Activated naive CD4-positive, alpha-beta T cell treated with anti-CD3 and anti-CD28 coated beads, Interleukin-2, amount 50 U/mL, for 72 hours (primary cell): ENCODE measurements at regions not wholly inside any gene's neighbourhood (a gene's known extent, or its start where the extent isn't known, plus 50 kb on each side); places are given as distances from the start of the nearest gene placed in this dataset.
A peak's percentile ranks its signal among the peaks of the same experiment; 100 is the strongest.
"Not testable (repeated sequence)": the region's sequence is repeated elsewhere in the genome, so short reads cannot be mapped to it uniquely, and the experiment has no call there.

Experiments used
- ATAC-seq, 2 donors: fragments of 150-1000 bp; cut with Tn5 transposase; 2 replicates each; pipeline ENCODE4 v1.10.0; 2021; ENCODE audit warnings: mild to moderate bottlenecking in 2 of 2, moderate library complexity in 2 of 2
- DNase-seq, 2 donors: peaks; one replicate each; pipeline ENCODE4 v3.0.0; 2021 to 2022; ENCODE audit warnings: low spot score in 2 of 2
- H3K27ac Mint-ChIP-seq, 2 donors: one replicate each; pipeline ENCODE4 v1.8.0; 2022; ENCODE audit warnings: mild to moderate bottlenecking in 2 of 2, mixed read lengths in 2 of 2
- H3K36me3 Mint-ChIP-seq, 2 donors: one replicate each; pipeline ENCODE4 v1.8.0; 2022; ENCODE audit warnings: mixed read lengths in 2 of 2
- H3K9me3 Mint-ChIP-seq, 2 donors: one replicate each; pipeline ENCODE4 v1.8.0; 2022; ENCODE audit warnings: mixed read lengths in 2 of 2

- Mint-ChIP-seq H3K27ac (no peak overlapping the region), H3K36me3 (no peaks in the 10 kb centered on the region), H3K9me3 (peaks cover 0 to 4% of the 10 kb centered on the region in 2 donors)
- no peak for DNase-seq
- no peak for ATAC-seq
These were observed 643.0 kb upstream of the RGMB start for GRCh38 chr5:98130261-98131035.

DNA sequence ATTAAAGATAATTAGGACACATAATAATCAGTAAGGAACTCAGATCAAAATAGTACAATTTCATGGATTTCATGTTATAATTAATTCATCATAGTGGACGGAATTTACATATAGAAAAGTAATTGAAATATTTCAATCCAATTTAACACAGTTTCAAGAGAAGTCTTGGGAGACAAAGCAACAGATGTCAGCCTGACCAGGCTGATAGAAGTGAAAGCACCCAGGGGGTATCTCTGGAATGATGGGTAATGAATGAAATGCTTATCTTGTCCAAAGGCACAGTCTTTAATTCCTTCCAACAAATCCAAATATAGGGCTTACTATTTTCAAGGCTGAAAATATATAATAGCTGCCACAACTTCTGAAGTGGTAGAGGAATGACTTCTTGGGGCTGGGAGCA is 629.3 kb upstream of the RGMB start:
- Mint-ChIP-seq H3K27ac (no peak overlapping the region), H3K9me3 (no peaks in the 10 kb centered on the region), H3K36me3 (no peaks in the 10 kb centered on the region)
- ATAC-seq (no peak), DNase-seq (no peak)

DNA sequence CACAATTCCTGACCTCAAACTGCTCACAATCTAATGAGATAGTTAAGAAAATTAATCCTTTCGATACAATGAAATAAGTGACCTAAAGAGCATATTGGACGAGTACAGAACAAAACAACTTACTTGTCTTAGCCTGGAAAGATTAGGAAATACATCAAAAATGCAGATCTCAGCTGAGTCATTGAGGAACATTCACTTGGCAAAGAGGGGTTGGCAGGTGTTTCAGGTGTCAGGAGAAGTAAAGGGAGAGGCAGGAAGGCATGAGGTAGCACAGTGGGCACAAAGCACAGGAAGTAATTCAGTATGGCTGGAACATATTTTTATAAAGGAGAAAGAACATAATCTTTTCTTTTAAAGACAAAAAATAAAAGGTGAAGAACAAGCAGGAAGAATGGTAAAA is 628.8 kb upstream of the RGMB start:
- DNase-seq (no peak), ATAC-seq (no peak)
- H3K36me3 Mint-ChIP-seq = no peaks in the 10 kb centered on the region
- H3K9me3 Mint-ChIP-seq = no peaks in the 10 kb centered on the region
- H3K27ac Mint-ChIP-seq = peak overlapping the region in 1 of 2 donors; percentile 3

- H3K27ac Mint-ChIP-seq = no peak overlapping the region
- ATAC-seq = no peak
- no peaks in the 10 kb centered on the region for H3K36me3 Mint-ChIP-seq
- H3K9me3 Mint-ChIP-seq = peaks cover 0 to 3% of the 10 kb centered on the region in 2 donors
- DNase-seq = no peak
These were observed 616.1 kb upstream of the RGMB start for GRCh38 chr5:98157368-98157767.

DNA sequence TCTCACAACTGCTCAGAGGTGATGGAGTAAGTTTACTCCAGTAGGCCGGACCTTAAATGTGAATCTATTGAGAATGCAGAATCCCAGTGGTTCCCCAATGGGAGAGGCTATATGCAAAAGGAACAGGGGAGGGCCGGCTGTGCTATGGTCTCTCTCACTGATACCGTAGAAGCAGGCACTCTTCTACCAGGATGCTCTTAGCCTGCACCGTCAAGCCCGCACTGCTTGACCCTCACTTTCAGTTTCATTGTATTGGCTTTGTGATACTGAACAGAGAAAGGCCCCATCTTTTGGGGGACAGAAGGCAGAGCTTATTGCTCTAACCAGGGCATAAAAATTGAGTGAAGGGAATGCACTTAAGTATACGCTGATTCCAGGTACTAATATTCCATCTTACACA is 615.0 kb upstream of the RGMB start:
- Mint-ChIP-seq H3K27ac (no peak overlapping the region), H3K9me3 (peaks cover 0 to 3% of the 10 kb centered on the region in 2 donors), H3K36me3 (no peaks in the 10 kb centered on the region)
- ATAC-seq (no peak), DNase-seq (no peak)

DNA sequence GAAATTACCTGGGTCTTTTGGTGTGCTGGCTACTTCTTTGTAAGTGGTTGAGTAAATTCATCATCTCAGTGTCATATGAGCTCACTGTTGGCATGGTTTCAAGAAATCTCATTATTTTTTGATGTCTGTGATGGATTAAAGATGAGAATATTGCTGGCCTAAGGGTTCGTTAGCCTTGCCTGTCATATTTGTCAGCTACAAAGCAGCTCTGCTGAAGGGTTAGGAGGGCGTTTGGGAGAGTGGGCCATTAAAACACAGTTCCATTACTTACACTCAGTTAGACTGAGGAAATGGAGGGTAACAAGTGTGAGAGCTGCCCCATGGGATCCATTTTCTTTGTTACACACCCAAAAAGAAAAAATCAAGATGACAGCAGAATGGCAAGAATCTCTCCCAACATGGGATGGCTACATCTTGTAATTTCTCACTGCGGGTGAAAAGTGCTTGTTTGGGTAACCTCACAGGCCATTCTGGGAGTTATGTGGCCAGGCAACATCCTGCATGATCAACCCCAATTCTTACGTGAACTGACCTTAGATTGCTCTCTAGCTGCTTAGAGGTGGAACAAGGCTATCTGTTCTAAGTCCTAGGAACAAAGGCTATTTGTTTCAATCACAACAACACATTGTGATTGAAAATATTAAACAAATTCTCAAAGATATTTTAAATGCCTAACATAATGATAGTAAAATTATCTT is 609.5 kb upstream of the RGMB start:
- DNase-seq = no peak
- no peak overlapping the region for H3K27ac Mint-ChIP-seq
- no peak for ATAC-seq

GRCh38 chr5:98168871-98169270 is 604.6 kb upstream of the RGMB start:
- no peak for DNase-seq
- H3K36me3 Mint-ChIP-seq = no peaks in the 10 kb centered on the region
- no peak for ATAC-seq
- no peak overlapping the region for H3K27ac Mint-ChIP-seq
- H3K9me3 Mint-ChIP-seq = no peaks in the 10 kb centered on the region

More for the DNA sequence above, 609.5 kb upstream of the RGMB start:
- Mint-ChIP-seq H3K9me3 (no peaks in the 10 kb centered on the region), H3K36me3 (no peaks in the 10 kb centered on the region)

DNA sequence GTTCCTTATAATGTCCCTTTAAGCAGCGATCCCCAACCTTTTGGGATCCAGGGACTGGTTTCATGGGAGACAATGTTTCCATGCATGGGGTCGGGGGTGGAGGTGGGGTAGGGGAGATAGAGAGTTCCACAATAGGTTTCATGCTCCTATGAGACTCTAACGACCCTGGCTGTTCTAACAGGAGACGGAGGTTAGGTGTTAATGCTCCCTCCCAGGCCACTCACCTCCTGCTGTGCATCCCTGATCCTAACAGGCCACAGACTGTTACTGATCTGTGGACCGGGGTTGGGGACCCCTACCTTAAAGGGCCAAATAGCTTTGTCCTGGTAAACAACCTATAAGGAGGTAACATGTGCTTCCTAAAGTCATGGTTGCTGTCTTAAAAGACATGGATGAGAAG is 602.5 kb upstream of the RGMB start:
- no peaks in the 10 kb centered on the region for H3K9me3 Mint-ChIP-seq
- DNase-seq = no peak
- H3K27ac Mint-ChIP-seq = no peak overlapping the region

DNA sequence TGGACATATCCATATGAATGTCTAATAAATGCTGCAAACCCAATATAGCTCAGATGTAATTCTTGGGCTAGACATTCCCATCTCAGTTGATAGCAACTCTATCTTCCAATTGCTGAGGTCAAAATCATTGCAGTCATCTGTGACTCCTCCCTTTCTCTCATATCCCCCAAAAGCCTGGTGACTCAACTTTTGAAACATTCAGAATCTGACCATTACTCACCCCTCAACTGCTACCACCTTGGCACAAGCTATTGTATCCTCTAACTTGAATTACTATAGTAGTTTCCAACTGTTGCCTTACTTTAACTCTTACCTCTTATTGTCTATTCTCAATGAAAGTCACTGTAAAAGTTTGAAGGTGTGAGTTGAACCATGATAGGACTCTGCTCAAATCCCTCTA is 600.1 kb upstream of the RGMB start:
- Mint-ChIP-seq H3K9me3 (peaks cover 0 to 3% of the 10 kb centered on the region in 2 donors), H3K27ac (no peak overlapping the region), H3K36me3 (no peaks in the 10 kb centered on the region)
- ATAC-seq (no peak), DNase-seq (no peak)

More for the DNA sequence above, 602.5 kb upstream of the RGMB start:
- H3K36me3 Mint-ChIP-seq = no peaks in the 10 kb centered on the region
- no peak for ATAC-seq

DNA sequence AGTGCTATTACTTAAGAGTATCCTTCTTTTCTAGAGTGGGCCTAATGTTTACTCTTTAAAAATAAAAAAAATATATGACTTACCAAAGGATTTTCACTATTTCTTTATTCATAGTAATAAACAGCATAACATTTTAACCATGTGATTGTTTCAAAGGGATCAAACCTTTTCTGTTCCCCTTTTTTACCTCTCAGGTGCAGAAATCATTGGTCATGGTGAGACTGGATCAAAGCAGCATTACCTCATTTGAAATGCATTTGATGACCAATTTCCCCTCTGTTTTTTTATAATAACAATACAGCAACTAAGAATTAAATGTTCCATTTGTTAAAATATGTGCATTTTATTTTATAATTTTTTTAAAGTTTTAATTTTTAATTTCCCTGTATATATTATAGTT is 598.0 kb upstream of the RGMB start:
- Mint-ChIP-seq H3K36me3 (no peaks in the 10 kb centered on the region), H3K27ac (no peak overlapping the region), H3K9me3 (peaks cover 0 to 3% of the 10 kb centered on the region in 2 donors)
- DNase-seq = no peak
- ATAC-seq = no peak

DNA sequence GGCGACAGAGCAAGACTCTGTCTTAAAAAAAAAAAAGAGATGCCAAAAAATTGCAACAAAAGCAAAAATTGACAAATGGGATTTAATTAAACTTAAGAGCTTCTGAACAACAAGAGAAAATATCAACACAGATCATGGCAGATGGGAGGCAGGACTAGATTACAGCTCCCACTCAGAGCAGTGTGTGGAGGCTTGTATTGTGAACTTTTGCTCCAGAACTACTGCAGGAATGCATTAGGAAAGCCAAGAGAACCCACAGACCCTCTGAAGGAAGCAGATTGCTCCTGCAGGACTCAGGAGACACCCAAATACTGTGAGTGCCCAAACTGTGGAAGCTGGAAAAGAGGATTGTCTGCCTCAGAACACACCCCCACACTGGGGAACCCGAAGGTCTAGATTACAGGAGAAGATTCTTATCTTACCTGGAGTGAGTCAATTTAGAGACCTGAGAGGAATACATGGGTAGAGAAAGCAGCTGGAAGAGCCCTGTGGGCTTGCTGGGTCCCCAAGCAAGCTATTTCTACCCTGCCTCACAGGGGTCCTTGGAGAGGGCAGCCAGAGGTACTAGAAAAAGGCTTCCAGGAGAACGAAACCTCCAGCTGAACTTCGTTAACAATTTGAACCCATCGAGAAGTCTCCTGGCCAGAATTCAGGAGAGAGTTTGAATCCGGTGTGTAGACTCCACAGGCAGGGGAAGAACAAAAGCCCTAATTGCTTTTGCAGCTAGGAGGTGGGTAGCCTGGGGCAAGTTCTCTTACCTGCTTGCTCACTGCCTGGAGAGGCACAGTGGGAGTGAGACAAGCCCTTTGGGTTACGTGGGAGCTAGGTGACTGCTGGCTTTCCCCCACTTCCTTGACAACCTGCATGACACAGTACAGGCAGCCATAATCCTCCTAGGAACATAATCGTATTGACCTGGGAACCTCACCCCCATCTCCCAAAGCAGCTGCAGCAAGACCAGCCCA is 593.4 kb upstream of the RGMB start:
- Mint-ChIP-seq H3K9me3 (peaks cover 0 to 3% of the 10 kb centered on the region in 2 donors), H3K36me3 (no peaks in the 10 kb centered on the region)
- no peak for ATAC-seq

GRCh38 chr5:98186128-98186527 is 587.3 kb upstream of the RGMB start:
- Mint-ChIP-seq H3K27ac (no peak overlapping the region), H3K36me3 (no peaks in the 10 kb centered on the region), H3K9me3 (no peaks in the 10 kb centered on the region)
- ATAC-seq = no peak
- DNase-seq = no peak

More for the DNA sequence above, 593.4 kb upstream of the RGMB start:
- DNase-seq = no peak
- H3K27ac Mint-ChIP-seq = no peak overlapping the region

GRCh38 chr5:98187945-98188344 is 585.5 kb upstream of the RGMB start:
- Mint-ChIP-seq H3K9me3 (no peaks in the 10 kb centered on the region), H3K27ac (no peak overlapping the region), H3K36me3 (no peaks in the 10 kb centered on the region)
- ATAC-seq (no peak), DNase-seq (no peak)

- not testable (repeated sequence) for H3K9me3 Mint-ChIP-seq
These were observed 583.1 kb upstream of the RGMB start for GRCh38 chr5:98190344-98190743.

DNA sequence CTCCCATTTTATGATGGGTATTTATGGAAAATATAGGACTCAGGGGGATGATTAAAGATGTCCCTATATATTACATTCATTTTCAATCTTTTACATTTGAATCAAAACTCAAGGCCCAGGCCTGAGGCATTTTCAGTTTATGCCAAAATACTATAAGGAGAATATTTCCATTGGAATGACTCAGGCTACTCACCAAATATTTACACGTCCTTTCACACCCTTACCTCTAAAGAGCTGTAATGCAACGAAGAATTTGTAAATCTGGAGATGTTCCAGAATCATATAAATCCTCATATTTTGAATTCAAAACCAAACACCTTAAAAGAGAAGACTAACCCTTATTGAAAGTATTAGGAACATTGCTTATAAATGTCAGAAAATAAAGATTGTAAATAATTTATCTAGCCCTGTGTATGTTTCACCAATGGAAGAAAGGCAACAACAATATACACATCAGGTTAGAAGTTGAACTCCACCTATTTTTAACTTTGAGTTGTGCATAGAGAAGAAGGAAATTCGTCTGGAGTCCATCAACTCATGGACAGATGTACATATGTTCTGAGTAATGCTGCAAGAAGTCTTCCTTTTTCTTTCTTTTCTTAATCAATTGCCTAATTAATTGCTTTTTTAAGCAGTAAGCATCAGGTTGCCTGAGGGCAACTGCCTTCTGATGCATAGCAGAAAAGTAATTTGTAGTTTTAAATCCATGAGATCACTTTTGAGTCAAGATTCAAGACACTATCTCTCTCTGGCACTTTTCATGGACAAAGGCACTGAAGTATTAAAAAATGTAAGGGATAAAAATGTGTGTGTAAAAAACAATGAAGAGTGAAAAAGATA is 579.3 kb upstream of the RGMB start:
- no peak for ATAC-seq
- H3K27ac Mint-ChIP-seq = no peak overlapping the region
- H3K9me3 Mint-ChIP-seq = no peaks in the 10 kb centered on the region
- DNase-seq = no peak
- H3K36me3 Mint-ChIP-seq = no peaks in the 10 kb centered on the region

More at GRCh38 chr5:98190344-98190743, 583.1 kb upstream of the RGMB start:
- H3K27ac Mint-ChIP-seq, H3K36me3 Mint-ChIP-seq, DNase-seq, ATAC-seq: not testable (repeated sequence)
